Osteoblast (primary cell): ENCODE measurements at regions not wholly inside any gene's neighbourhood (a gene's known extent, or its start where the extent isn't known, plus 50 kb on each side); places are given as distances from the start of the nearest gene placed in this dataset.

Experiments used
- DNase-seq: peaks from one replicate; pipeline ENCODE4 v3.0.0; 2011; ENCODE audit warnings: low spot score, mixed read lengths; ENCODE audit not compliant: insufficient read length; ENCODE audit errors: missing footprints
- H2AFZ ChIP-seq: 2 replicates; pipeline ENCODE4 v1.6.0; 2011; ENCODE audit warnings: mild to moderate bottlenecking, low read length
- H3K27ac ChIP-seq: 2 replicates; pipeline ENCODE4 v1.5.1; 2011; ENCODE audit warnings: mild to moderate bottlenecking, low read depth, low read length, moderate library complexity
- H3K27me3 ChIP-seq: 2 replicates; pipeline ENCODE4 v1.6.0; 2012; ENCODE audit warnings: mild to moderate bottlenecking, control low read depth, inconsistent platforms, low read length, moderate library complexity; ENCODE audit not compliant: insufficient read depth
- H3K36me3 ChIP-seq: 2 replicates; pipeline ENCODE4 v1.5.1; 2011; ENCODE audit warnings: mild to moderate bottlenecking, low read length, control low read depth, moderate library complexity; ENCODE audit not compliant: insufficient read depth
- H3K4me1 ChIP-seq: 2 replicates; pipeline ENCODE4 v1.5.1; 2011; ENCODE audit warnings: mild to moderate bottlenecking, low read length, control low read depth, moderate library complexity; ENCODE audit not compliant: insufficient read depth
- H3K4me2 ChIP-seq: 2 replicates; pipeline ENCODE4 v1.6.0; 2011; ENCODE audit warnings: mild to moderate bottlenecking, low read length; ENCODE audit not compliant: insufficient read depth
- H3K4me3 ChIP-seq: fragments of 200-600 bp; sonication (generic); 3 replicates; pipeline ENCODE4 v1.5.1; 2012; ENCODE audit warnings: mild to moderate bottlenecking, low read length, inconsistent platforms; ENCODE audit not compliant: insufficient read depth
- H3K79me2 ChIP-seq: 2 replicates; pipeline ENCODE4 v1.6.0; 2012; ENCODE audit warnings: mild to moderate bottlenecking, low read length, control low read depth, inconsistent platforms; ENCODE audit not compliant: insufficient read depth
- H3K9me3 ChIP-seq: 2 replicates; pipeline ENCODE4 v1.5.1; 2011; ENCODE audit warnings: low read depth, low read length, control low read depth
- H4K20me1 ChIP-seq: 2 replicates; pipeline ENCODE4 v1.6.0; 2012; ENCODE audit warnings: mild to moderate bottlenecking, low read length, control low read depth; ENCODE audit not compliant: insufficient read depth
- TF ChIP-seq, protein P1 (sequence below): IDR thresholded peaks from 2 replicates; pipeline ENCODE4 v1.5.1; 2011; ENCODE audit warnings: mild to moderate bottlenecking, low read depth, low read length, moderate library complexity; ENCODE audit errors: extremely low read depth

DNA sequence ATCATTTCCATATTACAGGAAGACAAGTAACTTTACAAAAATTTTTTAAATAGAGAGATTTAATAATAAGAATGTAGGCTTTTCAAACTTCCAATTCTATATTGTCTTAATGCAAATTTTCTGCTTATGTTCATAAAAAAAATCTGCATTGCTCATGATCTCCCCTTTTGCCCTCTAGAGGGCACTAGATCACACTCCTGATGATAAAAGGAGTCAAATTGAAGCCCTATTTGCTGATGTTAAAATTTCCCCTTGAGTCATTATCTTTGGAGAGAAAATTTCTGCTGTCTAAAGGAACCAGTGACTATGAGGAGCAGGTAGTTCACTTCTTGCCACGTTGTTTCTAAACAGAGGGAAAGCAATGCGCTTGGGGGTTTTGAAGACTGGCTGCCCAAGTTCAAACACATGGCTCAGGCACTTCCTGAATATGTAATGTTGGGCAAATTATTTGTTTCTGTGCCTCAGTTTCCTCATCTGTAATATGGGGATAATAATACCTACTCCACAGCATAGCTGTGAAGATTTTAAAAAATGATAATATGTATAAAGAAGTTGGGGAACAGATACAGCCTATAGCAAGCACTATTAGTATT lies 874.2 kb downstream of the TFAP2A start:
- Histone ChIP-seq H3K4me3 (no peak overlapping the region), H3K9me3 (no peaks in the 10 kb centered on the region), H3K27me3 (no peaks in the 10 kb centered on the region), H3K36me3 (no peaks in the 10 kb centered on the region), H3K4me1 (no peaks in the 10 kb centered on the region), H2AFZ (no peak overlapping the region), H3K79me2 (no peaks in the 10 kb centered on the region), H3K4me2 (no peak overlapping the region), H4K20me1 (no peaks in the 10 kb centered on the region), H3K27ac (no peak overlapping the region)
- peak; percentile 10 for DNase-seq
- TF ChIP-seq, protein P1, sequence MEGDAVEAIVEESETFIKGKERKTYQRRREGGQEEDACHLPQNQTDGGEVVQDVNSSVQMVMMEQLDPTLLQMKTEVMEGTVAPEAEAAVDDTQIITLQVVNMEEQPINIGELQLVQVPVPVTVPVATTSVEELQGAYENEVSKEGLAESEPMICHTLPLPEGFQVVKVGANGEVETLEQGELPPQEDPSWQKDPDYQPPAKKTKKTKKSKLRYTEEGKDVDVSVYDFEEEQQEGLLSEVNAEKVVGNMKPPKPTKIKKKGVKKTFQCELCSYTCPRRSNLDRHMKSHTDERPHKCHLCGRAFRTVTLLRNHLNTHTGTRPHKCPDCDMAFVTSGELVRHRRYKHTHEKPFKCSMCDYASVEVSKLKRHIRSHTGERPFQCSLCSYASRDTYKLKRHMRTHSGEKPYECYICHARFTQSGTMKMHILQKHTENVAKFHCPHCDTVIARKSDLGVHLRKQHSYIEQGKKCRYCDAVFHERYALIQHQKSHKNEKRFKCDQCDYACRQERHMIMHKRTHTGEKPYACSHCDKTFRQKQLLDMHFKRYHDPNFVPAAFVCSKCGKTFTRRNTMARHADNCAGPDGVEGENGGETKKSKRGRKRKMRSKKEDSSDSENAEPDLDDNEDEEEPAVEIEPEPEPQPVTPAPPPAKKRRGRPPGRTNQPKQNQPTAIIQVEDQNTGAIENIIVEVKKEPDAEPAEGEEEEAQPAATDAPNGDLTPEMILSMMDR = peak; percentile 62

DNA sequence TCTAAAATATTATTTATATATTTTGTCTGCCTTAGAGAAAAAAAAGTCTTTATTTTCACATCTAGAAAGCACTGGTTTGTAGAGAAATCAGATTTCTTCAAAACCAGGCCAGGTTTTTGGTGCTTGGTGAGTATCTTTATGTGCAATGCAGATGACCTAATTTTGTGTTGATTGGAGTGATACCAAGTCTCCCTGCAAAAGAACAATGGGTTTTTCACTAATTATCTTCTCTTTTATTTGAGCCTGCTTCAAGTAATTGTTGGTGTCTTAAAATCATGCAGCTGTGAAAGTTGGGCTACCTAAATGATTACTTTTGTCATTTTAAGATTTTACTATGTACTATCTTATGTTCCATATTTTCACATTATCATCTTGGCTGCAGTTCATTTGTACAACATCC lies 874.7 kb downstream of the TFAP2A start:
- Histone ChIP-seq H3K36me3 (no peaks in the 10 kb centered on the region), H3K4me2 (no peak overlapping the region), H3K4me3 (no peak overlapping the region), H3K79me2 (no peaks in the 10 kb centered on the region), H2AFZ (no peak overlapping the region), H3K27ac (no peak overlapping the region), H3K4me1 (no peaks in the 10 kb centered on the region), H4K20me1 (no peaks in the 10 kb centered on the region), H3K27me3 (no peaks in the 10 kb centered on the region), H3K9me3 (no peaks in the 10 kb centered on the region)
- peak; percentile 19 for DNase-seq
- TF ChIP-seq, protein P1 = no peak

DNA sequence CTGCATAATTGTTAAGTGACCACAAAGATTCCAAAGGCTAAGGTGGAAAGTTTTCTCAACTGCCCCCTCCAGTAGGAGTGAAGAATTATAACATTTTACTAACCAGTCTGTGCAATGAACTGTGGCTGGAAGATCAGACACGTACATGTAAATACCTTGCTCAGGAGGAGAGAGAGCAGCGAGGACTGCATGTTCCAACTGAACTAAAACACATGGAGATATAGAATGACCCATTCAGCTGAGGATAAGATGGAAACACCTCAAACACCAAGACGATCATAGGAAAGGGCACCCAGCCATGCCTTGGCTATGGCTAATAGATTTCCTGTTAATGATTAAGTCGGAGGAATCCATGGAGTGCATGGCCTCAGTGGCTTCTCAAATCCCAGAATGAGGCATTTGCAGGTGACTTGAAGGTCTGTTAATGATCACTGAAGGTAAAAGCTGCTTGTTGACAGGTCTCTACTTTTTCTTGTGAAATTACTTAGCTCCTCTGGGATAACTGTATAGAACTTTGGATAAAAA lies 875.6 kb downstream of the TFAP2A start:
- Histone ChIP-seq H3K36me3 (no peaks in the 10 kb centered on the region), H3K4me3 (no peak overlapping the region), H3K4me1 (no peaks in the 10 kb centered on the region), H3K27me3 (no peaks in the 10 kb centered on the region), H3K79me2 (no peaks in the 10 kb centered on the region), H3K4me2 (no peak overlapping the region), H3K27ac (no peak overlapping the region), H4K20me1 (no peaks in the 10 kb centered on the region), H2AFZ (no peak overlapping the region), H3K9me3 (no peaks in the 10 kb centered on the region)
- TF ChIP-seq, protein P1 = no peak
- no peak for DNase-seq

DNA sequence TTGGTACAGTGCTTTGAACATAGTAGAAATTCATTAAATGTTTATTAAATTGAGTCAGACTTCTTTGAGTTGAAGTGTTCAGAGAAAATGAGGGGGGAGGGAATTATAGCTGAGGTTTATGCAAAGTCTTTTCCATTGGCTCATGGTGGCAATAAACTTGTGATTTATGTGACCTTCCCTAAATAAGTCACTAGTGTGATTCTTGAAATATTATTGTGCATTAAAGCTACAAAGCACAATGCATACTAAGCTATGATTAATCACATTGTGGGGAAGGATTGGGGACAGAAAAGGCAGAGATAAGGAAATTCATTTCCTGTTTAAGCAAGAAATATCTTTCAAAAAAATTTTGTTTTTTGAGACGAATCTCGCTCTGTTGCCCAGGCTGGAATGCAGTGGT lies 877.5 kb downstream of the TFAP2A start:
- H3K4me1 ChIP-seq = no peaks in the 10 kb centered on the region
- no peak for DNase-seq
- no peaks in the 10 kb centered on the region for H3K79me2 ChIP-seq
- TF ChIP-seq, protein P1 = no peak
- H4K20me1 ChIP-seq = no peaks in the 10 kb centered on the region
- no peak overlapping the region for H3K4me3 ChIP-seq
- H3K27me3 ChIP-seq = no peaks in the 10 kb centered on the region
- no peak overlapping the region for H3K27ac ChIP-seq
- H3K9me3 ChIP-seq = no peaks in the 10 kb centered on the region
- H2AFZ ChIP-seq = no peak overlapping the region
- H3K36me3 ChIP-seq = no peaks in the 10 kb centered on the region
- no peak overlapping the region for H3K4me2 ChIP-seq
